ENCODE measurements at regions not wholly inside any gene's neighbourhood (a gene's known extent, or its start where the extent isn't known, plus 50 kb on each side); places are given as distances from the start of the nearest gene placed in this dataset.

DNA sequence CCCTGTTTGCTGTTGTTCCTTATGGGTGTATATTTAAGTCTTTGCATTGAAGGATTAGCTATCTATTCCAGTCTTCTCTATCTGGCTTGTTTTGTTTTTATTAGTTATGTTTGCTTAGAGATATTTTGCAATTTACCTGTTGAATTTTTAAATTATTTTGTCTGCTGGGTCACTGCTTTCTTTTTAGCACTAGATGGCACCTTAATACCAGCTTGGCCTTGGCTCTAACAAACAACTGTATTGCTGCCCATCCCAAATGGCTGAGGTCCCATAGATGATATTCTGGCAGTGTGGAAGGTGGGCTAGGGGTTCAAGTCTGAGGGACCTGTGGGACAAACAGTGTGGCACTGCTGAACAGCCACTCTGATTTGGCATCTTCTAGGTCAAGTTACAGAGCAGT is 144.0 kb upstream of the FBXO33 start:
- intact Hi-C loops (cut with DNase I, micrococcal nuclease): no loop called here
- ATAC-seq: no peak
- DNase-seq: no peak
- no peaks in the 10 kb centered on the region for H3K36me3 ChIP-seq (ENCODE audit: low read depth)
- no peaks in the 10 kb centered on the region for H3K4me1 ChIP-seq (ENCODE audit: low read depth)
- H3K4me3 ChIP-seq: no peak overlapping the region
- peaks cover 38% of the 10 kb centered on the region for H3K9me3 ChIP-seq
- TF ChIP-seq, protein P1, sequence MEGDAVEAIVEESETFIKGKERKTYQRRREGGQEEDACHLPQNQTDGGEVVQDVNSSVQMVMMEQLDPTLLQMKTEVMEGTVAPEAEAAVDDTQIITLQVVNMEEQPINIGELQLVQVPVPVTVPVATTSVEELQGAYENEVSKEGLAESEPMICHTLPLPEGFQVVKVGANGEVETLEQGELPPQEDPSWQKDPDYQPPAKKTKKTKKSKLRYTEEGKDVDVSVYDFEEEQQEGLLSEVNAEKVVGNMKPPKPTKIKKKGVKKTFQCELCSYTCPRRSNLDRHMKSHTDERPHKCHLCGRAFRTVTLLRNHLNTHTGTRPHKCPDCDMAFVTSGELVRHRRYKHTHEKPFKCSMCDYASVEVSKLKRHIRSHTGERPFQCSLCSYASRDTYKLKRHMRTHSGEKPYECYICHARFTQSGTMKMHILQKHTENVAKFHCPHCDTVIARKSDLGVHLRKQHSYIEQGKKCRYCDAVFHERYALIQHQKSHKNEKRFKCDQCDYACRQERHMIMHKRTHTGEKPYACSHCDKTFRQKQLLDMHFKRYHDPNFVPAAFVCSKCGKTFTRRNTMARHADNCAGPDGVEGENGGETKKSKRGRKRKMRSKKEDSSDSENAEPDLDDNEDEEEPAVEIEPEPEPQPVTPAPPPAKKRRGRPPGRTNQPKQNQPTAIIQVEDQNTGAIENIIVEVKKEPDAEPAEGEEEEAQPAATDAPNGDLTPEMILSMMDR (IDR thresholded peaks at IDR 0.05): no peak

DNA sequence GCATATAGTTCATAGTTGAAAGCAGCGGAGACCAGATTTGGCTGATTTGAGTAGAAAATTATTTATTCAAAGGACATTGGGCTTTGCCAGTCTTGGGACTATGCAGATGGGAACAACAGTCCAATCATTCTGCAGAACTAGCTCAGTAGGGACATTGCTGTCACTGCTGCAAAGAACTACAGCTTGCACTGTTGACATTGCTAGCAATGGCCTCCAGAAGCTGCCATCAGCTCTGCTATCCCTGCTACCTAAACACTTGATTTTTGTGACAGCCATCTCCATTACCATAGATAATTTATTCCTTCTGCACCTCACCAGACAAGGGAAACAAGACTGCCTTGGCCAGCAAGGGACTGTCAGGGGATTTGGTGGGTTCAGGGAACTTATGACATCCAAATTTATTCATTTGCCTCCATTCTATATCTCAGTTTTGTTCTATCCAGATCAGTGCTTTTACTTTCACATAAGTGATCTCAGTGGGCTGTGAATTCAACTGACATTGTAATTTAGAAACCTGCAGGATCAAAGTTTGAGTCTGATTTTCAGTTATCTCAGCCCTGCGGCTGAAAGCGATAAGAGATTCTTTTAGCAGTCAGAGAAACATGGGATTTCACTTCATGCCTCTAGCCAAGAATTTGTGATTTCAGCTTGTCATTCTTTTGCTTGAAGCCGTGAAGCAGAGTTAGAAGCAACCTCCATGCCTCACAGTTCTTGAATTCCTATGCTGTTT is 136.7 kb upstream of the FBXO33 start:
- Histone ChIP-seq H3K4me1 (ENCODE audit: low read depth) (no peaks in the 10 kb centered on the region), H3K9me3 (peaks cover 59% of the 10 kb centered on the region), H3K4me3 (no peak overlapping the region), H3K36me3 (ENCODE audit: low read depth) (no peaks in the 10 kb centered on the region)
- intact Hi-C loops (cut with DNase I, micrococcal nuclease): no loop called here
- TF ChIP-seq, protein P1 (IDR thresholded peaks at IDR 0.05): no peak
- no peak for ATAC-seq
- DNase-seq: no peak

DNA sequence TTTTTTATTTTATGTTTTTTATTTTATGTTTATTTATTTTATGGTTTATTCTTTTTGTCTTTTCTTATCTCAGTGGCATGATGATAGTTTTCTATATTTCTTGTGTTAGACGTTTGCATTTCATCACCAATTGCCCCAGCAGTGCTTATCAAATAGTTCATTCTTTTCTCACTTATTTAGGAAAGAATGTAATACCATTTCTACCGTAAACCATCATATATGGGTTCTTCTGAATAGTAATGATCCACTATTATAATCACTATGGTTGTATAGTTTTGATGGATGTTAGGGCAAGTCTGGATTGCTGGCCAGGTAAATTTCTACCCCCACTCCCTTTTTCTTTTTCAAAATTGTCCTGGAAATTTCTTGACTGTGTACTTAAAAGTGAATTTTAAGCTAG is 134.6 kb upstream of the FBXO33 start:
- no peaks in the 10 kb centered on the region for H3K36me3 ChIP-seq (ENCODE audit: low read depth)
- TF ChIP-seq, protein P1 (IDR thresholded peaks at IDR 0.05): no peak
- no peak overlapping the region for H3K4me3 ChIP-seq
- DNase-seq: no peak
- peaks cover 49% of the 10 kb centered on the region for H3K9me3 ChIP-seq
- no peak for ATAC-seq
- intact Hi-C loops (cut with DNase I, micrococcal nuclease): no loop called here
- no peaks in the 10 kb centered on the region for H3K4me1 ChIP-seq (ENCODE audit: low read depth)

DNA sequence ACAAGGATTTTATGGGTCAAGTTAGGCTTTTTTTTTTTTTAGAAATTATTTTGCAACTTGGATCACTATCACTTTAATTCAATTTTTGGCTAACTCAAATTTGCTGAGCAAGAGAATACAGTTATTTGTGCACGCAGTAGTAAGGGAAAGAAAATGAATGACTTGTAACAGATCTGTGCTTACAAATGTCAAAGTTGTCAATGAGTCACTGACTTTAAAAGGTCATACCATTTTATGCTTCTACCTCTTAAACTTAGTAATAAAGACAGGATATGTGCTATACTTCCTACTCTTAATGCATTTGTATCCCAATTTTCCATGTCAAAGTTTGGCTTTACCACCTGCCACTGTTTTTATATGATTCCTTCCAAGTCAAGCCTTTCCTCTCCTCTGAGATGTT is 131.1 kb upstream of the FBXO33 start:
- Histone ChIP-seq H3K4me1 (ENCODE audit: low read depth) (no peaks in the 10 kb centered on the region), H3K4me3 (no peak overlapping the region), H3K36me3 (ENCODE audit: low read depth) (no peaks in the 10 kb centered on the region), H3K9me3 (peaks cover 58% of the 10 kb centered on the region)
- ATAC-seq (no peak), DNase-seq (no peak)
- TF ChIP-seq, protein P1 (IDR thresholded peaks at IDR 0.05): no peak
- intact Hi-C loops (cut with DNase I, micrococcal nuclease): no loop called here

DNA sequence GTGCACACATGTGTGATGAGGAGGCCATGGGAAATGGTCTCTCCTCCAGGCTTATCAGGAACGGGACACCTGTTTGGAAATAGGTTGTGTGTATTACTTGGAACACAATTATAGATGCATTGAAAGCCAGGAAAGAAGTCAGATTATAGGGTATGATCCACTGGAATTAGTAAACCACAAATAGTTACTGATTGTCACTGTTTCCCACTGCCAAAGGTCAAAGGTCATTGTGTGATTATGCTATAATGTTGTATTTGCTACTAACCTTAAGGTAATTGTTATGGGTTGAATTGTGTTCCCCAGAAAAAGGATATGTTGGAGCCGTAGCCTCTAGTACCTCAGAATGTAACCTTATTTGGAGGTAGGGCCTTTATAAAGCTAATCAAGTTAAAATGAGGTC is 129.9 kb upstream of the FBXO33 start:
- Histone ChIP-seq H3K36me3 (ENCODE audit: low read depth) (no peaks in the 10 kb centered on the region), H3K9me3 (peaks cover 61% of the 10 kb centered on the region), H3K4me1 (ENCODE audit: low read depth) (no peaks in the 10 kb centered on the region), H3K4me3 (no peak overlapping the region)
- intact Hi-C loops (cut with DNase I, micrococcal nuclease): no loop called here
- TF ChIP-seq, protein P1 (IDR thresholded peaks at IDR 0.05): no peak
- DNase-seq (no peak), ATAC-seq (no peak)

DNA sequence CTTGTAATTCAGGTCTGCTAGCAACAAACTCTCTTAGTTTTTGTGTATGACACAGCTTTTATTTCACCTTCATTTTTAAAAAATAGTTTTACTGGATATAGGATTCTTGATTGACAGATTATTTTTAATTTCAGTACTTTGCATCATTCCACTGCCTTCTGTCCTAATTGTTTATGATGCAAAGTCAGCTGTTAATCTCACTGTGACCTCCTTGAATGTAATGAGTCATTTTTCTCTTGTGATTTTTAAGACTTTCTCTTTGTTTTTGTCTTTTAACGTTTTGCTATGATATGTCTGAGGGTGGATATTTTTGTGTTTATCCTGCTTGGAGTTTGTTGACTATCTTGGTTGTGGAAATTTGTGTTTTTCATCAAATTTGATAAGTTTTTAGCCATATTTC is 126.3 kb upstream of the FBXO33 start:
- DNase-seq: no peak
- Histone ChIP-seq H3K4me1 (ENCODE audit: low read depth) (no peaks in the 10 kb centered on the region), H3K4me3 (no peak overlapping the region), H3K9me3 (peaks cover 70% of the 10 kb centered on the region), H3K36me3 (ENCODE audit: low read depth) (no peaks in the 10 kb centered on the region)
- TF ChIP-seq, protein P1 (IDR thresholded peaks at IDR 0.05): no peak
- no peak for ATAC-seq
- intact Hi-C loops (cut with DNase I, micrococcal nuclease): no loop called here
